D721Med (cell line): ENCODE measurements at regions not wholly inside any gene's neighbourhood (a gene's known extent, or its start where the extent isn't known, plus 50 kb on each side); places are given as distances from the start of the nearest gene placed in this dataset.
A peak's percentile ranks its signal among the peaks of the same experiment; 100 is the strongest.

Experiments used
- DNase-seq: peaks from one replicate; pipeline ENCODE4 v3.0.0; 2011; ENCODE audit warnings: low spot score; ENCODE audit not compliant: insufficient read length
- FAIRE-seq: peaks from 2 replicates; lab custom pipeline; 2011; peaks lifted over from hg19 to GRCh38; lab: Jason Lieb, UNC
- CTCF ChIP-seq: IDR thresholded peaks from 2 replicates; pipeline ENCODE4 v1.5.1; 2012; ENCODE audit warnings: mild to moderate bottlenecking, control low read depth; ENCODE audit not compliant: insufficient read depth; ENCODE audit errors: missing control alignments

DNA sequence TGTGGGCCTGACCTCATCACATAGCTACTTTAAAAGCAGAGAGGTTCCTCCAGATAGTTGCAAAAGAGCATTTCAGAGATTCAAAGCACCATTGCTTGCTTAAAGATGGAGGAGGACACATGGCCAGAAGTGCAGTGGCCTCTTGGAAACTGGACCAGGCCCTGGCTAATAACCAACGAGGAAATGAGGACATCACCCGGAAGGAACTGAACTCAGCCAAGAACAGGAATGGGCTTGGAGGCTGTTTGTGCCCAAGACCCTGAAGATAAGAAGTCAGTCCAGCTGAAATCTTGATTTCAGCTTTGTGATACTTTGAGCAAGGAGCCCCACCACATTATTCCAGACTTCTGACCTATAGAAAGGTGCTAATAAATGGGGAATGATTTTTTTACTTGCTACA, 437.0 kb downstream of the PTPRC start:
- DNase-seq, result no peak
- no peak for FAIRE-seq
- TF ChIP-seq CTCF, result no peak

- no peak for TF ChIP-seq CTCF
- FAIRE-seq, result no peak
- DNase-seq, result no peak
Observed at GRCh38 chr1:199079994-199080393, 441.2 kb downstream of the PTPRC start.

GRCh38 chr1:199081739-199082138, 442.9 kb downstream of the PTPRC start:
- FAIRE-seq (no peak), DNase-seq (no peak)
- no peak for TF ChIP-seq CTCF

- DNase-seq, result no peak
- no peak for FAIRE-seq
- TF ChIP-seq CTCF, result no peak
Observed at GRCh38 chr1:199082778-199083389, 444.0 kb downstream of the PTPRC start.

- DNase-seq (no peak), FAIRE-seq (peak; percentile 90)
- TF ChIP-seq CTCF, result no peak
Observed at GRCh38 chr1:199083680-199084079, 444.8 kb downstream of the PTPRC start.

DNA sequence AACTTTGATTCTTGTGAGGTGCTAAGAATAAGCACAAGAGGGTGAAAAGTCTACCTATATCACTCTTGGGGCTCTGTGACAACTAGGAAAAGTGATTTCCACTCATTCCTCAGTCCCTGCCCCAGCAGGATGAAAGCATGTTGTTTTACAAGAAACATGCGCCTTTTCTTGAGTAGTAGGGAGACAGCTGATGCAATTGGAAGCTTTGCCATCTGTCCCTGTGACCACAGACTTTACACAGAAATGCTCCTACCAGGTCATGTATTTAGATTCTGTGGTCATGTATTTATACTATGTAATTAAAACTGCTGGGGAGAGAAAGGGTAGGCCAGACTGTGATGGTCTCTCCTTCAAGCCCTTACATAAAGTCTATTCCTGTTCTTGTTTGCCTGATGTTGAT, 445.5 kb downstream of the PTPRC start:
- DNase-seq (peak; percentile 24), FAIRE-seq (peak; percentile 96)
- no peak for TF ChIP-seq CTCF

- DNase-seq (no peak), FAIRE-seq (no peak)
- TF ChIP-seq CTCF, result no peak
Observed at GRCh38 chr1:199085903-199086302, 447.1 kb downstream of the PTPRC start.
